ENCODE measurements at regions not wholly inside any gene's neighbourhood (a gene's known extent, or its start where the extent isn't known, plus 50 kb on each side); places are given as distances from the start of the nearest gene placed in this dataset.

DNA sequence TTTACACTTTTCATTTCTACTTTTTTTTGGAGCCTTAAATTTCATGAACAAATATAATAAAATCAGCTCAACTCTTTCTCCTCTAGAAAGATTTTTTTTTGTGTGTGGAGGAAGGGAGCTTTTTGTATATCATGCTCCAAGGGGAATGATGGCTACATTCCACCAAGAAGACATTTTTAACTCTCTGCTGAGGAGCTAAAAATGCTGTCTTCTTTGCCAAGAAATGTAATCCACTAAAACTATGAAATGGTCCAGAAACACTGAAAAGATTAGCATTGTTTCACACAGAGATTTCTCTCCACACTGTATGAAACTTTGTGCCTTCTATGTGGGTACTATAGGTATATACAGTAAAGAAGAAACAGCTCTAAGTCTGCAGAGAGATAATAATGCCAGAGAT is 74.1 kb upstream of the ANK3 start:
- H3K4me2 ChIP-seq = no peak overlapping the region
- no peaks in the 10 kb centered on the region for H3K36me3 ChIP-seq (ENCODE audit: low read depth)
- H3F3A ChIP-seq (ENCODE audit: insufficient read depth, low read depth) = peaks cover 11% of the 10 kb centered on the region
- intact Hi-C loops (cut with micrococcal nuclease; ENCODE audit: unreplicated experiment) = no loop called here
- no peaks in the 10 kb centered on the region for H3K79me2 ChIP-seq (ENCODE audit: low read depth)
- DNase-seq = no peak
- ChIA-PET POLR2A (ENCODE audit: unreplicated experiment) (no interaction called here), CTCF (no interaction called here)
- no peaks in the 10 kb centered on the region for H4K20me1 ChIP-seq (ENCODE audit: insufficient read depth)
- no peak overlapping the region for H2AFZ ChIP-seq
- TF ChIP-seq, protein P1, sequence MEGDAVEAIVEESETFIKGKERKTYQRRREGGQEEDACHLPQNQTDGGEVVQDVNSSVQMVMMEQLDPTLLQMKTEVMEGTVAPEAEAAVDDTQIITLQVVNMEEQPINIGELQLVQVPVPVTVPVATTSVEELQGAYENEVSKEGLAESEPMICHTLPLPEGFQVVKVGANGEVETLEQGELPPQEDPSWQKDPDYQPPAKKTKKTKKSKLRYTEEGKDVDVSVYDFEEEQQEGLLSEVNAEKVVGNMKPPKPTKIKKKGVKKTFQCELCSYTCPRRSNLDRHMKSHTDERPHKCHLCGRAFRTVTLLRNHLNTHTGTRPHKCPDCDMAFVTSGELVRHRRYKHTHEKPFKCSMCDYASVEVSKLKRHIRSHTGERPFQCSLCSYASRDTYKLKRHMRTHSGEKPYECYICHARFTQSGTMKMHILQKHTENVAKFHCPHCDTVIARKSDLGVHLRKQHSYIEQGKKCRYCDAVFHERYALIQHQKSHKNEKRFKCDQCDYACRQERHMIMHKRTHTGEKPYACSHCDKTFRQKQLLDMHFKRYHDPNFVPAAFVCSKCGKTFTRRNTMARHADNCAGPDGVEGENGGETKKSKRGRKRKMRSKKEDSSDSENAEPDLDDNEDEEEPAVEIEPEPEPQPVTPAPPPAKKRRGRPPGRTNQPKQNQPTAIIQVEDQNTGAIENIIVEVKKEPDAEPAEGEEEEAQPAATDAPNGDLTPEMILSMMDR (conservative IDR thresholded peaks at IDR 0.05) = no peak
- TF ChIP-seq EZH2 (IDR thresholded peaks at IDR 0.05; ENCODE audit: low read depth) = no peak
- 0 out of 2 replicates have a peak, but pooled peaks cover 3% of the 10 kb centered on the region for H3K9me3 ChIP-seq (ENCODE audit: insufficient read depth, low read depth)
- peaks cover 31% of the 10 kb centered on the region for H3K4me1 ChIP-seq (replicated peaks; ENCODE audit: insufficient read depth)
- H3K27ac ChIP-seq = no peak overlapping the region
- no peaks in the 10 kb centered on the region for H3K27me3 ChIP-seq (ENCODE audit: insufficient read depth, low read depth)
- no TSS peak for BruUV-seq (replicated peaks)
- no peaks in the 10 kb centered on the region for H3K9me2 ChIP-seq (ENCODE audit: insufficient read depth)
- no peak overlapping the region for H3K4me3 ChIP-seq

DNA sequence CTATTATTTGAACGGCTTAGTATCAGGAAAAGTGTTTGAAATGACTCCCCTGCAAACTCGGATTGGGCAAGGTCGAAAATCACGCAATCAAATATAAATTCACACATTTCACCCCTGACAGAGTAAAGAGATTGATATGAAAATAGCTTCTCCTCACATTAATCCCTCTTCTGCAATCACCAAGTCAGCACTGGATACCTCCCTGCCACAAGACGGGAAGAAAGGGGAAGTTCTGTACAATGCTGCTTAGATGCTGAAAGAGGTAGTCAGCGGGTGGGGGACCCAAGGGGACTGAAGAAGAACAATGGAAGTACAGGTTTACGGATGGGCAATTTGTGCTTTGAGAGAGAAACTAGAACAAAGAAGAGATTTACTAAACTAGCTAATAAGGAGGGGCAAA is 72.0 kb upstream of the ANK3 start:
- H3K4me1 ChIP-seq (replicated peaks; ENCODE audit: insufficient read depth) = peaks cover 20% of the 10 kb centered on the region
- intact Hi-C loops (cut with micrococcal nuclease; ENCODE audit: unreplicated experiment) = no loop called here
- H3F3A ChIP-seq (ENCODE audit: insufficient read depth, low read depth) = no peaks in the 10 kb centered on the region
- no peak overlapping the region for H3K27ac ChIP-seq
- H3K9me2 ChIP-seq (ENCODE audit: insufficient read depth) = no peaks in the 10 kb centered on the region
- TF ChIP-seq EZH2 (IDR thresholded peaks at IDR 0.05; ENCODE audit: low read depth) = no peak
- TF ChIP-seq, protein P1 (conservative IDR thresholded peaks at IDR 0.05) = no peak
- H3K36me3 ChIP-seq (ENCODE audit: low read depth) = no peaks in the 10 kb centered on the region
- no peak overlapping the region for H3K4me2 ChIP-seq
- ChIA-PET POLR2A (ENCODE audit: unreplicated experiment) (no interaction called here), CTCF (no interaction called here)
- BruUV-seq (replicated peaks) = no TSS peak
- DNase-seq = peak in 1 of 2 experiments; percentile 21
- no peaks in the 10 kb centered on the region for H4K20me1 ChIP-seq (ENCODE audit: insufficient read depth)
- 0 out of 2 replicates have a peak, but pooled peaks cover 3% of the 10 kb centered on the region for H3K9me3 ChIP-seq (ENCODE audit: insufficient read depth, low read depth)
- H3K4me3 ChIP-seq = no peak overlapping the region
- no peaks in the 10 kb centered on the region for H3K27me3 ChIP-seq (ENCODE audit: insufficient read depth, low read depth)
- no peaks in the 10 kb centered on the region for H3K79me2 ChIP-seq (ENCODE audit: low read depth)
- no peak overlapping the region for H2AFZ ChIP-seq

DNA sequence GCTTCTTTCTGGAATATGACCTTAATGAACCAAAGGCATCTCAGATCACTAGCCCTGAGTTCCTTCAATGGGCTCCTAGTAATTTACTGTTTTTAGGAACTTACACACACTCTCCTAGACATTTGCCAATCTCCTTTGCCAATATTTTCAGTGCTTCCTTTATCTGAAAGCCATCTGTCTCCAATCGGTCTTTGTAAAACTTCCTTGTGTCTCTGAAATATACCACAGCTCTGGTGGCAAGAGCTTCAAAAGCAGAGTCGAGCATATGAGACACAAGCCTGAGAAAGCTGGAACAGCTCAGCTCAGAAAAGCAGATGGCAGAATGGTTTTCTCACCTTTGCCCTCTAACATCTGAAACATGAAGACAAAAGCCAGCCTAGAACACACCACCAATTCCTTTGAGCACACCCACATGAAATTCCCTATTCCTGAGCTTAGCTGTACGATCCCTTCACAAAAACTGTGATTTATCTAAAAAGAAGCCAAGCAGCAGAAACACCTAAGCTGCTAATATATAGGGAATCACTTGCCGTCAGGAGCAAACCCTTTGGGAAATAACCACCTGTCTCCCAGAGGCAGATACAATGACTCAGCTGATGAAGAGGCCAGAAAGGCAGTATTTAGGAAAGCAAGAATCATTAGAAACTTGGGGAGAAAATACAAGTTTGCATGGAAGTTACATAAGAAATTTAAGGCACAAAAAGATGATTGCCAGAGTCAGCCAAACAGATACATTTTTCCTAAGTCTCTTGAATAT is 70.2 kb upstream of the ANK3 start:
- H3K79me2 ChIP-seq (ENCODE audit: low read depth) = no peaks in the 10 kb centered on the region

More for the DNA sequence above, 70.2 kb upstream of the ANK3 start:
- Histone ChIP-seq H3K9me3 (ENCODE audit: insufficient read depth, low read depth) (0 out of 2 replicates have a peak, but pooled peaks cover 3% of the 10 kb centered on the region), H4K20me1 (ENCODE audit: insufficient read depth) (no peaks in the 10 kb centered on the region), H3K4me1 (replicated peaks; ENCODE audit: insufficient read depth) (peaks cover 5% of the 10 kb centered on the region; the same call in 1 of the 2 replicates), H3K27ac (no peak overlapping the region), H3K27me3 (ENCODE audit: insufficient read depth, low read depth) (no peaks in the 10 kb centered on the region), H3F3A (ENCODE audit: insufficient read depth, low read depth) (no peaks in the 10 kb centered on the region), H3K4me3 (no peak overlapping the region), H3K36me3 (ENCODE audit: low read depth) (no peaks in the 10 kb centered on the region), H3K9me2 (ENCODE audit: insufficient read depth) (no peaks in the 10 kb centered on the region), H3K4me2 (no peak overlapping the region), H2AFZ (no peak overlapping the region)
- POLR2A ChIA-PET (ENCODE audit: unreplicated experiment) = interaction anchor here (0.5 kb wide), 1 partner anchor 737 kb away, joined by 3 read pairs; no protein-coding TSS in a partner anchor
- BruUV-seq (replicated peaks) = no TSS peak
- DNase-seq = no peak
- TF ChIP-seq, protein P1 (conservative IDR thresholded peaks at IDR 0.05) = no peak
- no peak for TF ChIP-seq EZH2 (IDR thresholded peaks at IDR 0.05; ENCODE audit: low read depth)
- intact Hi-C loops (cut with micrococcal nuclease; ENCODE audit: unreplicated experiment) = no loop called here
- CTCF ChIA-PET = interaction anchor here (0.6 kb wide), 2 partner anchors 15 to 179 kb away, joined by 3 read pairs; no protein-coding TSS in a partner anchor

Data from PC-9 (cell line).